HL-60 (cell line): ENCODE measurements at regions not wholly inside any gene's neighbourhood (a gene's known extent, or its start where the extent isn't known, plus 50 kb on each side); places are given as distances from the start of the nearest gene placed in this dataset.

Experiments used
- DNase-seq, 2 experiments: peaks; one replicate each; pipeline ENCODE4 v3.0.0-alpha.2; 2010 to 2020; ENCODE audit warnings: low read depth in 1 of 2, low spot score in 1 of 2
- H3K27ac ChIP-seq: fragments of 250-450 bp; sonication (Bioruptor Pico); replicated peaks from 2 replicates; pipeline ENCODE4 v1.5.1; 2020; ENCODE audit warnings: mild to moderate bottlenecking, moderate library complexity
- H3K27me3 ChIP-seq: fragments of 250-450 bp; sonication (Bioruptor Pico); 2 replicates; pipeline ENCODE4 v1.5.1; 2021; ENCODE audit warnings: mild to moderate bottlenecking, moderate library complexity; ENCODE audit not compliant: insufficient read depth, poor library complexity, severe bottlenecking
- H3K4me3 ChIP-seq: replicated peaks from 2 replicates; pipeline ENCODE4 v1.5.1; 2011; ENCODE audit warnings: mild to moderate bottlenecking, control low read depth, low read length; ENCODE audit not compliant: insufficient read depth
- GABPA ChIP-seq: IDR thresholded peaks from 2 replicates; pipeline ENCODE4 v1.6.1; 2012; ENCODE audit warnings: low read depth
- POLR2AphosphoS5 ChIP-seq: IDR thresholded peaks from 2 replicates; pipeline ENCODE4 v1.6.1; 2012; ENCODE audit warnings: low read depth
- SPI1 ChIP-seq: IDR thresholded peaks from 2 replicates; pipeline ENCODE4 v1.6.1; 2012; ENCODE audit warnings: low read depth, mild to moderate bottlenecking, borderline replicate concordance
- TF ChIP-seq, protein P1 (sequence below): IDR thresholded peaks from 2 replicates; pipeline ENCODE4 v1.6.1; 2012; ENCODE audit warnings: low read depth; ENCODE audit not compliant: insufficient replicate concordance
- TF ChIP-seq, protein P2 (sequence below): IDR thresholded peaks from one replicate; pipeline ENCODE4 v1.5.1; 2011; ENCODE audit warnings: low read length, control low read depth, inconsistent platforms; ENCODE audit not compliant: insufficient read depth

DNA sequence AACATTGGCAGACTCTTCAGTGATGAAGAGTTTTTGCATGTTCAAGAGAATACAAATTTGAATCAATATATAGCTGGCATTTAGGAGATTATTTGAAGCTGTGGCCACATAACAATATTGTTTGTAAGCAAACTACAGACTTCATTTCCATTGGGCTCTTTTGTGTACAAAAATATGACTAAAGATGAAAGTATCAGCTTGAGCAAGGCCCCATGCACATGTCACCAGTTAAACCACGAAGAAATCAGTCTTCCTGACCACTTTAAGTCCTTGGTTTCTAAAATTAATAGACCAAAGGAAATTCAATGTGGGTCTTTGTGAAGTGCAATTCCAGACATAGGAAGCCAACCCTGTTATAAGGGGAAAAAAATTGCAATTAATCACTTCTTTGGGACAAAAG is 1664.6 kb upstream of the ADGRL3 start:
- H3K4me3 ChIP-seq = no peak overlapping the region
- TF ChIP-seq GABPA (no peak), POLR2AphosphoS5 (no peak), SPI1 (no peak)
- TF ChIP-seq, protein P1, sequence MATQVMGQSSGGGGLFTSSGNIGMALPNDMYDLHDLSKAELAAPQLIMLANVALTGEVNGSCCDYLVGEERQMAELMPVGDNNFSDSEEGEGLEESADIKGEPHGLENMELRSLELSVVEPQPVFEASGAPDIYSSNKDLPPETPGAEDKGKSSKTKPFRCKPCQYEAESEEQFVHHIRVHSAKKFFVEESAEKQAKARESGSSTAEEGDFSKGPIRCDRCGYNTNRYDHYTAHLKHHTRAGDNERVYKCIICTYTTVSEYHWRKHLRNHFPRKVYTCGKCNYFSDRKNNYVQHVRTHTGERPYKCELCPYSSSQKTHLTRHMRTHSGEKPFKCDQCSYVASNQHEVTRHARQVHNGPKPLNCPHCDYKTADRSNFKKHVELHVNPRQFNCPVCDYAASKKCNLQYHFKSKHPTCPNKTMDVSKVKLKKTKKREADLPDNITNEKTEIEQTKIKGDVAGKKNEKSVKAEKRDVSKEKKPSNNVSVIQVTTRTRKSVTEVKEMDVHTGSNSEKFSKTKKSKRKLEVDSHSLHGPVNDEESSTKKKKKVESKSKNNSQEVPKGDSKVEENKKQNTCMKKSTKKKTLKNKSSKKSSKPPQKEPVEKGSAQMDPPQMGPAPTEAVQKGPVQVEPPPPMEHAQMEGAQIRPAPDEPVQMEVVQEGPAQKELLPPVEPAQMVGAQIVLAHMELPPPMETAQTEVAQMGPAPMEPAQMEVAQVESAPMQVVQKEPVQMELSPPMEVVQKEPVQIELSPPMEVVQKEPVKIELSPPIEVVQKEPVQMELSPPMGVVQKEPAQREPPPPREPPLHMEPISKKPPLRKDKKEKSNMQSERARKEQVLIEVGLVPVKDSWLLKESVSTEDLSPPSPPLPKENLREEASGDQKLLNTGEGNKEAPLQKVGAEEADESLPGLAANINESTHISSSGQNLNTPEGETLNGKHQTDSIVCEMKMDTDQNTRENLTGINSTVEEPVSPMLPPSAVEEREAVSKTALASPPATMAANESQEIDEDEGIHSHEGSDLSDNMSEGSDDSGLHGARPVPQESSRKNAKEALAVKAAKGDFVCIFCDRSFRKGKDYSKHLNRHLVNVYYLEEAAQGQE = no peak
- TF ChIP-seq, protein P2, sequence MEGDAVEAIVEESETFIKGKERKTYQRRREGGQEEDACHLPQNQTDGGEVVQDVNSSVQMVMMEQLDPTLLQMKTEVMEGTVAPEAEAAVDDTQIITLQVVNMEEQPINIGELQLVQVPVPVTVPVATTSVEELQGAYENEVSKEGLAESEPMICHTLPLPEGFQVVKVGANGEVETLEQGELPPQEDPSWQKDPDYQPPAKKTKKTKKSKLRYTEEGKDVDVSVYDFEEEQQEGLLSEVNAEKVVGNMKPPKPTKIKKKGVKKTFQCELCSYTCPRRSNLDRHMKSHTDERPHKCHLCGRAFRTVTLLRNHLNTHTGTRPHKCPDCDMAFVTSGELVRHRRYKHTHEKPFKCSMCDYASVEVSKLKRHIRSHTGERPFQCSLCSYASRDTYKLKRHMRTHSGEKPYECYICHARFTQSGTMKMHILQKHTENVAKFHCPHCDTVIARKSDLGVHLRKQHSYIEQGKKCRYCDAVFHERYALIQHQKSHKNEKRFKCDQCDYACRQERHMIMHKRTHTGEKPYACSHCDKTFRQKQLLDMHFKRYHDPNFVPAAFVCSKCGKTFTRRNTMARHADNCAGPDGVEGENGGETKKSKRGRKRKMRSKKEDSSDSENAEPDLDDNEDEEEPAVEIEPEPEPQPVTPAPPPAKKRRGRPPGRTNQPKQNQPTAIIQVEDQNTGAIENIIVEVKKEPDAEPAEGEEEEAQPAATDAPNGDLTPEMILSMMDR = no peak
- no peak overlapping the region for H3K27ac ChIP-seq
- DNase-seq = no peak
- no peaks in the 10 kb centered on the region for H3K27me3 ChIP-seq

DNA sequence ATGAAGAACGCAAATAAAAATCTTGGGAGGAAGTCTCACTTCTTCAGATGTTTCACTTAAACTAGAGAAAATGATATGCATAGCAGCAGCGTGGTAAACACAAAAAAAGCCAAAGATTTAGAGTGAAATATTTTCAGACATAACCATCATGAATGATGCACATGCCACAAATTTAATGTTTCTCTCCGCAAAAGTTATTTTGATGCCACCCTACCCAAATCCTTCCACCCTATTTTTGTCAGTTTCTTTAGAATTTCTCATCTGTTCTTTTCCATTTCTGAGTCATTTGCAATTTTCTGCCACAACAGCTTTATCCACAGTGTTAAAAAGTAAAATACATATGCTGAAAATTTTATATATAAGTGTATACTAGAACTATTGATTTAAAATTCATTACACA is 1663.7 kb upstream of the ADGRL3 start:
- no peak for DNase-seq
- no peaks in the 10 kb centered on the region for H3K27me3 ChIP-seq
- no peak overlapping the region for H3K4me3 ChIP-seq
- TF ChIP-seq SPI1 = no peak
- TF ChIP-seq GABPA = no peak
- TF ChIP-seq, protein P1 = no peak
- no peak for TF ChIP-seq POLR2AphosphoS5
- TF ChIP-seq, protein P2 = no peak
- no peak overlapping the region for H3K27ac ChIP-seq

DNA sequence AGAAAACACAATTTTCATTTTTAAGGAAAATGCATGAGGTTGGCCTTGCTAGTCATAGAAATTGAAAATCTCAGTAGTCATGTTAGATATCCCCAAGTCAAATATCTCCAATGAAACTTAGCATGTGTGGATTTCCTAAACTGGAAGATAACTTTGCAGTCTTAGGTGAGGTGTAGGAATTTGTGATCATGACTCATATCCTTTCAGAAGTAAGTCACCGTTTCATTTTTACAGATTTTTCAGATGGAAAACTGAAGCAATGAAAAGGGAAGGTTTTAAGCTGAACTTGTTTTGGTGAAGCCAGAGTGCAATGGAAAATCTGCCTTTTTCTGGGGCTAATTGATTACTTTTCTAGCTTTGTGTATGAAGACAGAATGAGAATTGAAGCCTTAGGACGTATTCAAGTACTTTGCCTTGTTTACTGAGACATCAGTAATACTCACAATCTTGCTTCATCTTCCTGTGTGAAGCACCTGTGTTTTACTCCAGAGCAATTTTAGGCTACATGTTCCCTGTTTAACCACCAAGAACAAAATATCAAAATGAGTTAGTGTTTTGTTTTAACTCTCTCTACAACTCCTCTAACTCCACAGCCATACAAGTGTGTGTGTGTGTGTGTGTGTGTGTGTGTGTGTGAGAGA is 1662.8 kb upstream of the ADGRL3 start:
- DNase-seq = no peak
- H3K4me3 ChIP-seq = no peak overlapping the region
- TF ChIP-seq, protein P2 = no peak
- no peak for TF ChIP-seq GABPA
- TF ChIP-seq, protein P1 = no peak
- no peak overlapping the region for H3K27ac ChIP-seq
- H3K27me3 ChIP-seq = no peaks in the 10 kb centered on the region
